ENCODE measurements at regions not wholly inside any gene's neighbourhood (a gene's known extent, or its start where the extent isn't known, plus 50 kb on each side); places are given as distances from the start of the nearest gene placed in this dataset.

- TF ChIP-seq CTCF (conservative IDR thresholded peaks at IDR 0.05) (no peak), ZFX (IDR thresholded peaks at IDR 0.05) (no peak)
These were observed 313.3 kb downstream of the BMP7 start for GRCh38 chr20:56953048-56953586.
